BJ (cell line): ENCODE measurements at regions not wholly inside any gene's neighbourhood (a gene's known extent, or its start where the extent isn't known, plus 50 kb on each side); places are given as distances from the start of the nearest gene placed in this dataset.

Experiments used
- CTCF ChIA-PET: fragments of 350-600 bp; formaldehyde crosslinking; extraction: SDS; loops from one replicate; lab custom pipeline; 2021; ENCODE audit warnings: antibody characterized with exemption, inconsistent platforms; lab: Yijun Ruan, JAX
- POLR2A ChIA-PET: fragments of 300-600 bp; sonication (Branson Sonifier 250); formaldehyde crosslinking; extraction: SDS; loops from one replicate; lab custom pipeline; 2021; ENCODE audit warnings: antibody characterized with exemption; lab: Charles Lee
- DNase-seq: peaks from one replicate; pipeline ENCODE4 v3.0.0-alpha.2; 2011; ENCODE audit warnings: low read depth
- H3K27me3 ChIP-seq: 2 replicates; pipeline ENCODE4 v1.6.0; 2011; ENCODE audit warnings: low read length; ENCODE audit not compliant: control insufficient read depth, insufficient read depth
- H3K36me3 ChIP-seq: 2 replicates; pipeline ENCODE4 v1.5.1; 2011; ENCODE audit warnings: low read length; ENCODE audit not compliant: control insufficient read depth, insufficient read depth
- H3K4me3 ChIP-seq: 2 replicates; pipeline ENCODE4 v1.5.1; 2011; ENCODE audit warnings: low read depth, mild to moderate bottlenecking, control low read depth, low read length
- TF ChIP-seq, protein P1 (sequence below): IDR thresholded peaks from 2 replicates; pipeline ENCODE4 v1.5.1; 2011; ENCODE audit warnings: low read depth, mild to moderate bottlenecking, control low read depth, inconsistent platforms, low read length, moderate library complexity; ENCODE audit not compliant: insufficient read depth

DNA sequence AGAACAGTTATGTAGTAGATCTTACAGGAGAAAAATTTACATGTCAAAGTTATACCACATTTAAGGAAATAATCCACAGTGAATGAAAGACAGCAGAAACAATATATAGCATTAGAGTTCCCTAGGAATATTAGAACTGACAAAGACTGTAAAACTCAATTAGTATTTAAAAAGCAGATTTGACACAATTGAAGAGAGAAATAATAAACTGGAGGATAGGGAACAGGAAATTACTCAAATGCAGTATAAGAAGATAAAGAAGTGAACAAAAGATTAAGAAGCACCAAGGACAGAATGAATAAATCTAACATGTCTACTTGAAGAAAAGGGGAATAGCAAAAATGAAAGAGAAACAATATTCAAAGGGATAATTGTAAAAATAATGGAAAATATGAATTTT lies 132.6 kb upstream of the CHRNA7 start:
- H3K27me3 ChIP-seq: no peaks in the 10 kb centered on the region
- POLR2A ChIA-PET: no interaction called here
- TF ChIP-seq, protein P1, sequence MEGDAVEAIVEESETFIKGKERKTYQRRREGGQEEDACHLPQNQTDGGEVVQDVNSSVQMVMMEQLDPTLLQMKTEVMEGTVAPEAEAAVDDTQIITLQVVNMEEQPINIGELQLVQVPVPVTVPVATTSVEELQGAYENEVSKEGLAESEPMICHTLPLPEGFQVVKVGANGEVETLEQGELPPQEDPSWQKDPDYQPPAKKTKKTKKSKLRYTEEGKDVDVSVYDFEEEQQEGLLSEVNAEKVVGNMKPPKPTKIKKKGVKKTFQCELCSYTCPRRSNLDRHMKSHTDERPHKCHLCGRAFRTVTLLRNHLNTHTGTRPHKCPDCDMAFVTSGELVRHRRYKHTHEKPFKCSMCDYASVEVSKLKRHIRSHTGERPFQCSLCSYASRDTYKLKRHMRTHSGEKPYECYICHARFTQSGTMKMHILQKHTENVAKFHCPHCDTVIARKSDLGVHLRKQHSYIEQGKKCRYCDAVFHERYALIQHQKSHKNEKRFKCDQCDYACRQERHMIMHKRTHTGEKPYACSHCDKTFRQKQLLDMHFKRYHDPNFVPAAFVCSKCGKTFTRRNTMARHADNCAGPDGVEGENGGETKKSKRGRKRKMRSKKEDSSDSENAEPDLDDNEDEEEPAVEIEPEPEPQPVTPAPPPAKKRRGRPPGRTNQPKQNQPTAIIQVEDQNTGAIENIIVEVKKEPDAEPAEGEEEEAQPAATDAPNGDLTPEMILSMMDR: no peak
- no peak overlapping the region for H3K4me3 ChIP-seq
- DNase-seq: no peak
- CTCF ChIA-PET: no interaction called here
- H3K36me3 ChIP-seq: no peaks in the 10 kb centered on the region

DNA sequence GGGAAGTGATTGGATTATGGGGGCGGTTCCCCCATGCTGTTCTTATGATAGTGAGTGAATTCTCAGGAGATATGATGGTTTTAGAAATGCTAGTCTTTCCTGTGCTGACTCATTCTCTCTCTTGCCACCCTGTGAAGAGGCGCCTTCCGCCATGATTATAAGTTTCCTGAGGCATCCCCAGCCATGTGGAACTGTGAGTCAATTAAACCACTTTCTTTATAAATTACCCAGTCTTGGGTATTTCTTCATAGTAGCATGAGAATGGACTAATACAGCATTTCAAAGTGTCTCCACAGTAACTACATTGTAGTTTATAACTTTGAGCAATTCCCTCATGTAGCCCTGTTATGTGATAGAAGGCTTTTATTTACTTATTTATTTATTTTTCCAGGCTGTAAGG lies 128.8 kb upstream of the CHRNA7 start:
- Histone ChIP-seq H3K4me3 (no peak overlapping the region), H3K36me3 (no peaks in the 10 kb centered on the region), H3K27me3 (no peaks in the 10 kb centered on the region)
- POLR2A ChIA-PET: no interaction called here
- CTCF ChIA-PET: no interaction called here
- no peak for DNase-seq
- TF ChIP-seq, protein P1: no peak

DNA sequence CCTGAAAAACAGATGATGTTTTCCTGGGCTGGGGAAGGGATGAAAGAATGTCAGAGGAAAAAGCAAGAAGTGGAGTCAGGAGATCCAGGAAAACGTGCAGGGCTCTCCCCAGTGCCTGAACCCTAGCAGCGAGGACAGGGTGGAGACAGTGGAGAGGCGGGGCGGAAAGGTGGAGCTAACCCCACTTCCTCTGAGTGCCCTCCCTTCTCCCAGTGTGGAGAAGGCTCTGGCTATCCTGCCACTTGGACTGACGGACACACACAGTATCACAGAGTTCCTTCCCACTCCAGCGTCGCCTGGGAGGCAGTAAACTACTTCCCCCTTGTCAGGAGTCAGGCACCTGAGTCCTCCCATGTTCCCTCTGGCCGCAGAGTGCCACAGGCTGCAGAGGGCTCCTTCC lies 125.3 kb upstream of the CHRNA7 start:
- no peak for DNase-seq
- TF ChIP-seq, protein P1: no peak
- CTCF ChIA-PET: no interaction called here
- POLR2A ChIA-PET: no interaction called here
- H3K36me3 ChIP-seq: no peaks in the 10 kb centered on the region
- H3K27me3 ChIP-seq: no peaks in the 10 kb centered on the region
- no peak overlapping the region for H3K4me3 ChIP-seq

DNA sequence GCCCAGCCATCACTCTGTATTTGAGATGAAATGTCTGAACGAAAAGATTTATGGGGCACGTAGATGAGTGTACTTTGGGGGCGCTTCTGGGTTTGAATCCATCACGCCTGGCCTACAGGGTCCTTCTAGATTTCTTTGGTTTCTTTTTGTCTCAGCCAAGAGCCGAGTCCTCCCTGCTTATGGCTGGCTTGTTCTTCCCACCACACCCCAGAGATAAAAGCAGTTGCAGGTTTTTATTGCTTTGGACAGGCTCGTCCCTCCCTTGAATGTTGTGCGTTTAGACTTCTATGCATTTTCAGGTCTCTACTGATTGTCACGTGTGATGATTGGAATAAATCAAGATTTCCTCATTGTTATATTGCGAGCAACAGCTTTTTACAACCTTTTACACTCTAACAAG lies 104.8 kb upstream of the CHRNA7 start:
- POLR2A ChIA-PET: no interaction called here
- TF ChIP-seq, protein P1: no peak
- Histone ChIP-seq H3K4me3 (no peak overlapping the region), H3K36me3 (no peaks in the 10 kb centered on the region), H3K27me3 (no peaks in the 10 kb centered on the region)
- CTCF ChIA-PET: interaction anchor here (0.5 kb wide), 1 partner anchor 267 kb away, joined by 3 read pairs; no protein-coding TSS in a partner anchor
- DNase-seq: no peak

DNA sequence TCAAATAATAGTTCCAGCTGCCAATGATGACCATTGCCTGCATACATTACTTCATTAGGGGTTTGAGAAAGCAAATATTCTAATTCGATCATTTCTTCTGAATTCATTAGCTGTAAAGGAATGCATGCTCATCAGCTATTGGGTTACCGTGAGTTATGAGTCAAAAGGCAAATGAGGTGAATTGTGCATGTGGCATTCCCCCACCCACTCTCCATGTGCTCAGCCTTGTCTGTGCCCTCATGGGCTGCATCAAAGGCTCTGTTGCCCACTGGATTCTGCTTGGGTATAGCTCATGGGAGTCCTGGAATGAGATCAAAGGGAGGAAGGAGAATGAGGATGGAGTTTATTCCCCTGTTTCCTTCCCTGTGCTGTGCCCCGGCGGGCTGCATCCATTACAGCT lies 99.3 kb upstream of the CHRNA7 start:
- POLR2A ChIA-PET: no interaction called here
- Histone ChIP-seq H3K4me3 (no peak overlapping the region), H3K27me3 (no peaks in the 10 kb centered on the region), H3K36me3 (no peaks in the 10 kb centered on the region)
- no peak for DNase-seq
- CTCF ChIA-PET: no interaction called here
- TF ChIP-seq, protein P1: no peak
